Esophagus squamous epithelium (tissue), 5 donors: ENCODE measurements at regions not wholly inside any gene's neighbourhood (a gene's known extent, or its start where the extent isn't known, plus 50 kb on each side); places are given as distances from the start of the nearest gene placed in this dataset.

Experiments used
- DNase-seq: peaks from one replicate; lab custom pipeline; 2025; lab: John Stamatoyannopoulos, UW
- H3K27ac ChIP-seq, 4 donors: fragments of 200-600 bp; sonication (generic); one replicate each; pipeline ENCODE4 v1.5.1; 2016 to 2019; ENCODE audit warnings: mild to moderate bottlenecking in 1 of 4
- H3K27me3 ChIP-seq, 4 donors: fragments of 200-600 bp; sonication (generic); 1 replicate in 3 of 4; 2 replicates in 1 of 4; pipeline versions ENCODE4 v1.5.1 to v1.6.0; 2017 to 2021; ENCODE audit warnings: antibody characterized with exemption in 1 of 4
- H3K36me3 ChIP-seq, 3 donors: fragments of 200-600 bp; sonication (generic); one replicate each; pipeline ENCODE4 v1.5.1; 2016 to 2019
- H3K4me1 ChIP-seq, 3 donors: fragments of 200-600 bp; sonication (generic); one replicate each; pipeline ENCODE4 v1.5.1; 2017 to 2019
- H3K4me3 ChIP-seq, 4 donors: fragments of 200-600 bp; sonication (generic); 1 replicate in 3 of 4; 2 replicates in 1 of 4; pipeline ENCODE4 v1.5.1; 2016 to 2019; ENCODE audit warnings: mild to moderate bottlenecking in 2 of 4, moderate library complexity in 1 of 4
- H3K9me3 ChIP-seq, 3 donors: fragments of 200-600 bp; sonication (generic); one replicate each; pipeline ENCODE4 v1.5.1; 2016 to 2019
- POLR2A ChIP-seq, 4 donors: fragments of 450-650 bp; IDR thresholded peaks; one replicate each; pipeline ENCODE4 v1.6.1; 2017; ENCODE audit warnings: antibody characterized with exemption in 4 of 4, mild to moderate bottlenecking in 4 of 4, moderate library complexity in 3 of 4
- WGBS, 2 donors: methylation state at CpG; one replicate each; pipeline ENCODE4 v1.1.5; 2018; 5-methylcytosine and 5-hydroxymethylcytosine counted together
- intact Hi-C: fragments of 100-400 bp; cut with DNase I; formaldehyde crosslinking; loops from one replicate; pipeline ENCODE4 v1.15.0; 2022
- TF ChIP-seq, protein P1 (sequence below), 6 experiments: fragments of 450-650 bp in 4 of 6; fragments of 200-600 bp in 2 of 6; sonication (generic) in 2 of 6; IDR thresholded peaks; one replicate each; pipeline ENCODE4 v1.5.1; 2016 to 2019; ENCODE audit warnings: antibody characterized with exemption in 6 of 6, mild to moderate bottlenecking in 4 of 6, moderate library complexity in 4 of 6
- donor health status: DM: yes; HTN: yes; CAD: no.

DNA sequence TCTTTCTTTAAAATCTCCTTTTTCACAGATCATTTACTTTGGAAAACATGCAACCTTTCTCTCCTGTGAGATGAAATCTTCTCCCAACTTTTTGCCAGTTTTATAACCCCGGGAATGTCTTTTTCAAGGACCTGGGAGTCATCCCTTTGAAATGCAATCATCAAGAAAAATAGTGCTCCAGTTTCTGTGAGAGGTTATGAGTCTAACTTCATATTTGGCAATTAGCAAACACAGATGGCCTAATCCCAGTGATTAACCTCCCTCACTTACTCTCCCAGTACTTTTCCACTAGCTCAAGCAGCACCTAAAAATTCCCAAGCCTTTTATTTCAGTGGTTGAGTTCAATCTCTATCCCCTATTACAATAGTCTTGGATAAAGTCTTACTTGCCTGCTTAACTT, 185.8 kb upstream of the TMEM106B start:
- 50 to 60% methylated on average over 1 of the region's 1 CpG for WGBS, 2 donors
- Histone ChIP-seq H3K4me1 (no peaks in the 10 kb centered on the region), H3K4me3 (no peak overlapping the region), H3K36me3 (no peaks in the 10 kb centered on the region), H3K27me3 (no peaks in the 10 kb centered on the region), H3K27ac (no peak overlapping the region), H3K9me3 (no peaks in the 10 kb centered on the region)
- intact Hi-C loops: no loop called here
- DNase-seq: no peak
- TF ChIP-seq POLR2A (IDR thresholded peaks at IDR 0.05): no peak
- TF ChIP-seq, protein P1, sequence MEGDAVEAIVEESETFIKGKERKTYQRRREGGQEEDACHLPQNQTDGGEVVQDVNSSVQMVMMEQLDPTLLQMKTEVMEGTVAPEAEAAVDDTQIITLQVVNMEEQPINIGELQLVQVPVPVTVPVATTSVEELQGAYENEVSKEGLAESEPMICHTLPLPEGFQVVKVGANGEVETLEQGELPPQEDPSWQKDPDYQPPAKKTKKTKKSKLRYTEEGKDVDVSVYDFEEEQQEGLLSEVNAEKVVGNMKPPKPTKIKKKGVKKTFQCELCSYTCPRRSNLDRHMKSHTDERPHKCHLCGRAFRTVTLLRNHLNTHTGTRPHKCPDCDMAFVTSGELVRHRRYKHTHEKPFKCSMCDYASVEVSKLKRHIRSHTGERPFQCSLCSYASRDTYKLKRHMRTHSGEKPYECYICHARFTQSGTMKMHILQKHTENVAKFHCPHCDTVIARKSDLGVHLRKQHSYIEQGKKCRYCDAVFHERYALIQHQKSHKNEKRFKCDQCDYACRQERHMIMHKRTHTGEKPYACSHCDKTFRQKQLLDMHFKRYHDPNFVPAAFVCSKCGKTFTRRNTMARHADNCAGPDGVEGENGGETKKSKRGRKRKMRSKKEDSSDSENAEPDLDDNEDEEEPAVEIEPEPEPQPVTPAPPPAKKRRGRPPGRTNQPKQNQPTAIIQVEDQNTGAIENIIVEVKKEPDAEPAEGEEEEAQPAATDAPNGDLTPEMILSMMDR (IDR thresholded peaks at IDR 0.05): no peak

DNA sequence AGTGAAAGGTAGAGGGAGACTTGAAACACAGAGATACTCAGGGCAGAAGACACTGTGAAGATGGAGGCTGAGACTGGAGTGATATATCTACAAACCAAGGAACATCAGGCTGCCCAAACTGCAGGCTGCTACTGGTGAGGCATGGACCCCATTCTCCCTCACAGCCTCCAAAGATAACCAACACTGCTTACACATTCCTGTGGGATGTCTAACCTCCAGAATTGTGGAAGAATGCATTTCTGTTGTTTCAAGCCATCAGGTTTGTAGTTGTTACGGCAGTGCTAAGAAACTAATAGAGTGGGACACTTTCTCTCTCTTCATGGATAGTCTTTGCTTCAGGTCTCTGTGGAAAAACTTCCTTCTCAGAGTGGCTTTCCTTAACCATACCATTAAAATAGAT, 182.6 kb upstream of the TMEM106B start:
- no peak overlapping the region for H3K27ac ChIP-seq
- no peak for TF ChIP-seq POLR2A (IDR thresholded peaks at IDR 0.05)
- TF ChIP-seq, protein P1 (IDR thresholded peaks at IDR 0.05): no peak
- intact Hi-C loops: no loop called here
- 14 to 73% methylated on average over 1 of the region's 1 CpG for WGBS, 2 donors
- no peaks in the 10 kb centered on the region for H3K9me3 ChIP-seq
- H3K27me3 ChIP-seq: no peaks in the 10 kb centered on the region
- DNase-seq: no peak
- H3K4me3 ChIP-seq: no peak overlapping the region
- no peaks in the 10 kb centered on the region for H3K36me3 ChIP-seq
- H3K4me1 ChIP-seq: no peaks in the 10 kb centered on the region

- Histone ChIP-seq H3K4me1 (no peaks in the 10 kb centered on the region), H3K36me3 (no peaks in the 10 kb centered on the region), H3K4me3 (no peak overlapping the region), H3K27me3 (no peaks in the 10 kb centered on the region), H3K27ac (no peak overlapping the region), H3K9me3 (no peaks in the 10 kb centered on the region)
- 63 to 68% methylated on average over 5 of the region's 5 CpGs for WGBS, 2 donors
- intact Hi-C loops: no loop called here
- TF ChIP-seq POLR2A (IDR thresholded peaks at IDR 0.05): no peak
- TF ChIP-seq, protein P1 (IDR thresholded peaks at IDR 0.05): no peak
- no peak for DNase-seq
Measured at GRCh38 chr7:12030116-12030515, 181.0 kb upstream of the TMEM106B start.

- H3K9me3 ChIP-seq: no peaks in the 10 kb centered on the region
- TF ChIP-seq, protein P1 (IDR thresholded peaks at IDR 0.05): no peak
- TF ChIP-seq POLR2A (IDR thresholded peaks at IDR 0.05): no peak
- intact Hi-C loops: no loop called here
- H3K27ac ChIP-seq: no peak overlapping the region
- DNase-seq: no peak
- WGBS, 2 donors: 48 to 72% methylated on average over 1 of the region's 1 CpG
- H3K4me1 ChIP-seq: no peaks in the 10 kb centered on the region
- H3K36me3 ChIP-seq: no peaks in the 10 kb centered on the region
- no peak overlapping the region for H3K4me3 ChIP-seq
- no peaks in the 10 kb centered on the region for H3K27me3 ChIP-seq
Measured at GRCh38 chr7:12031186-12031585, 179.9 kb upstream of the TMEM106B start.

DNA sequence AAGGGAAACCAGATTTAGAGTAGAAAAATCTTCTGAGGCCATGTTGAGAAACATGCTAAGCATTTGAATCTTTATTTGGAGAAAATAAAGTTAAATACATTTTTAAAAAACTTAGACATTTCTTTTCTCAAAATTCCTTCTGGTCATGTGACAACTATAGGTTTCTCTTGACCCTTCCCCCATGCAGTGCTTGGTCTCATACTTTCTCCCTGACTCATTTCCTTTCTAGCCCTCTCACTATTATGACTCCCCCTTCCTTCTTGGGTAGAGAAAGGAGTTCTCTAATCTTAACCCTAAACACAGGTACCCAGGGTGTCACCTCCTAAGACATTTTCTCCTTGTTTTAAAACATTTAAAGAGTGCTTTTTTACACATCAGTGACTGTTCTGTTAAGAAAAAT, 179.5 kb upstream of the TMEM106B start:
- no peaks in the 10 kb centered on the region for H3K4me1 ChIP-seq
- H3K27me3 ChIP-seq: no peaks in the 10 kb centered on the region
- H3K36me3 ChIP-seq: no peaks in the 10 kb centered on the region
- no peak overlapping the region for H3K4me3 ChIP-seq
- intact Hi-C loops: no loop called here
- no peaks in the 10 kb centered on the region for H3K9me3 ChIP-seq
- TF ChIP-seq, protein P1 (IDR thresholded peaks at IDR 0.05): no peak
- no peak for TF ChIP-seq POLR2A (IDR thresholded peaks at IDR 0.05)
- no peak overlapping the region for H3K27ac ChIP-seq
- DNase-seq: no peak
